Karpas-422 (cell line): ENCODE measurements at regions not wholly inside any gene's neighbourhood (a gene's known extent, or its start where the extent isn't known, plus 50 kb on each side); places are given as distances from the start of the nearest gene placed in this dataset.

Experiments used
- DNase-seq: peaks from one replicate; pipeline ENCODE4 v3.0.0-alpha.2; 2015
- H2AFZ ChIP-seq: fragments of 200-600 bp; sonication (generic); 2 replicates; pipeline ENCODE4 v1.6.1; 2014; ENCODE audit warnings: antibody characterized with exemption, low read length, mixed read lengths
- H3K27ac ChIP-seq: fragments of 200-600 bp; sonication (generic); 2 replicates; pipeline ENCODE4 v1.5.1; 2014; ENCODE audit warnings: mild to moderate bottlenecking, low read length, moderate library complexity
- H3K27me3 ChIP-seq: fragments of 200-600 bp; sonication (generic); 2 replicates; pipeline ENCODE4 v1.6.1; 2014; ENCODE audit warnings: low read length, mixed read lengths
- H3K36me3 ChIP-seq: fragments of 200-600 bp; sonication (generic); 2 replicates; pipeline ENCODE4 v1.6.1; 2014; ENCODE audit warnings: low read length, mixed read lengths; ENCODE audit not compliant: insufficient read depth
- H3K4me1 ChIP-seq: fragments of 200-600 bp; sonication (generic); 2 replicates; pipeline ENCODE4 v1.6.1; 2014; ENCODE audit warnings: mild to moderate bottlenecking, low read length, mixed read lengths
- H3K4me2 ChIP-seq: fragments of 200-600 bp; sonication (generic); 2 replicates; pipeline ENCODE4 v1.6.1; 2014; ENCODE audit warnings: low read length, low read depth, mild to moderate bottlenecking; ENCODE audit not compliant: poor library complexity, severe bottlenecking
- H3K4me3 ChIP-seq: fragments of 200-600 bp; sonication (generic); 2 replicates; pipeline ENCODE4 v1.5.1; 2014; ENCODE audit warnings: mild to moderate bottlenecking, antibody characterized with exemption, low read length, mixed read lengths
- H3K79me2 ChIP-seq: fragments of 200-600 bp; sonication (generic); 2 replicates; pipeline ENCODE4 v1.6.1; 2014; ENCODE audit warnings: mild to moderate bottlenecking, low read length, mixed read lengths
- H3K9ac ChIP-seq: fragments of 200-600 bp; sonication (generic); 2 replicates; pipeline ENCODE4 v1.6.0; 2014; ENCODE audit warnings: low read length
- H3K9me2 ChIP-seq: fragments of 200-600 bp; sonication (generic), shearing (Covaris generic); replicated peaks from 2 replicates; pipeline ENCODE4 v1.6.0; 2014; ENCODE audit warnings: mild to moderate bottlenecking, low read length, moderate library complexity; ENCODE audit not compliant: insufficient read depth
- H3K9me3 ChIP-seq: fragments of 300-700, 200-600 bp; sonication (generic); 2 replicates; pipeline ENCODE4 v1.6.1; 2014; ENCODE audit warnings: low read length, mixed read lengths
- H4K20me1 ChIP-seq: fragments of 200-600 bp; sonication (generic); 2 replicates; pipeline ENCODE4 v1.6.1; 2014; ENCODE audit warnings: mild to moderate bottlenecking, antibody characterized with exemption, low read length, low read depth; ENCODE audit not compliant: insufficient read depth

DNA sequence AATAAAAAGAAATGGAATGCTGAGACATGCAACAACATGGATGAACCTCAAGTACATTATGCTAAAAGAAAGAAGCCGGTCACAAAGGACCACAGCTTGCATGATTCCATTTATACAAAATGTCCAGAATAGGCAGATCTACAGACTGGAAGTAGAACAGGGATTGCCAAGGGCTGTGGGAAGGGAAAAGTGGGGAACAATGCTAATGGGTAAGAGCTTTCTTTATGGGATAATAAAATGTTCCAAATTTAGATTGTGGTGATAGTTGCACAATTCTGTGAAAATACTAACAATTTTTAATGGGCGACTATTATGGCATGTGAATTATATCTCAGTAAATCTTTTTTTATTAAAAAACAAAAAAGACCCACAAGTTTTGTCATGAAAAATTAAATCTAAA, 106.2 kb downstream of the TMCO5A start:
- Histone ChIP-seq H3K79me2 (no peaks in the 10 kb centered on the region), H3K9me3 (no peaks in the 10 kb centered on the region), H3K36me3 (no peaks in the 10 kb centered on the region), H3K27me3 (no peaks in the 10 kb centered on the region), H3K4me3 (no peak overlapping the region), H3K4me2 (no peak overlapping the region), H3K9me2 (no peaks in the 10 kb centered on the region), H4K20me1 (no peaks in the 10 kb centered on the region), H3K27ac (no peak overlapping the region), H2AFZ (no peak overlapping the region), H3K4me1 (no peaks in the 10 kb centered on the region), H3K9ac (no peak overlapping the region)
- no peak for DNase-seq

DNA sequence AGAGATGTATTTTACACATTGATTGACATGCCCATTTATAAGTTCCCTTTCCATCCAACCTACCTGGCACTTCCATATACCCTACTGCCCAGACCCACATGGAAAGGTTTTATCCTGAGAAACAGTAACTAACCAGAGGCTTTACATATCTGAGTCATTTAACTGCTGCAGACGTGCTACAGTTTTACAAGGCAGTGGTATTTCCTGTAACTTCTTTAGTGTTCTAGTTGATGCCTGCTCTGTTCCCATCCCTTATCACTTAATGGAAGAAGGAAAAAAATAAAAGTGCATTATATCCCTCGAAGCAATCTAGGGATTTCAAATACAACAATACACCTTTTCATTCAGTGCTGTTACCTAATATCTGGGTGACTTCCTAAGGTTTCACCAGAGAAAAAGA, 107.1 kb downstream of the TMCO5A start:
- Histone ChIP-seq H3K4me2 (no peak overlapping the region), H3K9me2 (no peaks in the 10 kb centered on the region), H3K27me3 (no peaks in the 10 kb centered on the region), H3K4me1 (peaks cover 8% of the 10 kb centered on the region), H3K79me2 (no peaks in the 10 kb centered on the region), H3K27ac (no peak overlapping the region), H4K20me1 (no peaks in the 10 kb centered on the region), H3K9ac (no peak overlapping the region), H2AFZ (no peak overlapping the region), H3K4me3 (no peak overlapping the region), H3K36me3 (no peaks in the 10 kb centered on the region), H3K9me3 (no peaks in the 10 kb centered on the region)
- no peak for DNase-seq

DNA sequence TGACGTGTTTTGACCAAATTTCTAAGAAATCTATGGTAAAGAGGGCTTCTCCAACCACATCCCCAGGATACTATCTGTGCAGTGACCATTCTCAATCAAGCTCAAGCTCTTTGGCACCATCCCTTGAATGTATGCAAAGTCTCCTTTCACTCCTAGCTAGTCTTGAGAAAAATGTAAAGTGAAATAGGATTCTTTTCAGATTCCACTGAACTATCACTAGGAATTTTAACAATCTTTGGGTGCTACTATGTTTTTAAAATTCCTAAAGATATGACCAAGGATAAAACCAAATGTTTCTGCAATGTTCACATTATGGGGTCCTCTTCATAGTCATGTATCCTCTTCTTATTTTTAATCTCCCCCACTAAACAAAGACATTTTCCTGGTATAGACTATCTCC, 107.8 kb downstream of the TMCO5A start:
- no peak overlapping the region for H3K27ac ChIP-seq
- no peaks in the 10 kb centered on the region for H3K36me3 ChIP-seq
- no peaks in the 10 kb centered on the region for H4K20me1 ChIP-seq
- H2AFZ ChIP-seq = no peak overlapping the region
- no peaks in the 10 kb centered on the region for H3K9me3 ChIP-seq
- H3K4me3 ChIP-seq = no peak overlapping the region
- H3K4me2 ChIP-seq = no peak overlapping the region
- H3K27me3 ChIP-seq = no peaks in the 10 kb centered on the region
- no peak overlapping the region for H3K9ac ChIP-seq
- H3K4me1 ChIP-seq = peaks cover 8% of the 10 kb centered on the region
- no peak for DNase-seq
- no peaks in the 10 kb centered on the region for H3K9me2 ChIP-seq
- no peaks in the 10 kb centered on the region for H3K79me2 ChIP-seq

DNA sequence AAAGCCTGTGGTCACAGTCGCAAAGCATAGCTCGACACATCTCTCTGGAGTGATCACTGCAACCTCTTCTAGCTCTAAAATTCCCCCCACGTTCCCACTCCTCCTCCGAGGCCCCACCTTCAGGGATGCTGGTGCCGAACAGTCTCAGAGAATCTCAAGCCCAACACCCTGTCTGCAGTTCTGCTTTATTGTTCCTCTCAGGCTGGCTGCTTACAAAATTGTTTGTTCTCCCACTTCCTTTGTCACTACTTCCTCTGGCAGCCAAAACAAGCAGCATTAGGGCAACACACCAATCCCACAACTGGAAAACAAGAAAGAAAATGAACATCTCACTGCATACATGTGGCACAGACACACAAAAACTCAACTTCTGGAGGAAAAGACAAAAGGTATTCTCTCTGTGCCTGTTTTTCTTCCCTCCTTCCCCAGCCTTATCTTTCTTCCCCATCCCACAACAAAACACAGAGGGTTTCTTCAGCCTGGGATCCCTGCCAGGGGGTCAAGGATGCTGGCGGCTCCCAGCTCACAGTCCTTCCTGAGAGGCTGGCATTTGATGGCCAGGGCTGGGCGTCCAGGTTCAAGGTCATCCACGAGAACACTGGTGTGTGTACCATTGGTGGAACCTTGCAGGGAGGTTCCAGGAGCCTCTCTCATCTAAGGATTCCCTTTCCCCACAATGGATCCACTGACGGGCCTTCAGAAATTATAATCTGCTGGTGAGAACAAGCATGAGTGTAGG, 108.4 kb downstream of the TMCO5A start:
- no peak overlapping the region for H2AFZ ChIP-seq

DNA sequence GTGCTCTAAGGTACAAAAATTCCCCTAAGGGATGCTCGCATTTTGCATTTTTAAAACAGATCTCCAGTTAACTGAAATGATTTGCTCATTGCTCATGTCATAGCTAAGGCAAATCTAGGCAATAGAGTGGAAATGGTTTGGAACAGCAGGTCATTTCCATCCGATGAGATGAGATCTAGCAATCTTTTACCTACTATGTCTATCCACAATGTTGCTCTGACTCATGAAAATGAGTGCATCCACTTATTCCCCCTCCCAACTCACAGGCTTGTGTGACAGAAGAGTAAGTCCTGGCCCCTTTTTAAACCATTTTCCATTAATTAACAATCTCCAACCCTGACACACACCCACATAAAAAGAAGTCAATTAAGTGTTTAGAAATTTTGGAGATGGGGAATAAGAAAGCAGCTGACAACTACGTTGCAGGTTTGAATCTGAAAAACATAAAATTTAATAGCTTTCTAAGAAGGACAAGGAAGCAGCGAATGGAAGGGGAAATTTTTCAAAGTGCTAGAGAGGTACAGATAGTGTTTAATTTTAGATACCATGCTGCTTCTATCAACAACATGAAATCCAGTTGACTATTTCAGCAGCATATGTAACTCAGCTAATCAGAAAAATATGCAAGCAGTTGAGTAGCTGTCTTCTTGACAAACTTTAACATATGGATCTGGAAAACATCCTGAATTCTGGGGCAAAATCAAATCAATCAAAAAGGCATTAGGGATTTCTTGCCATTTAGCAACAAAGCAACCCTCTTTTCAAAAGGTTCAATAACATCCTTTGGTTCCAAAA, 112.0 kb downstream of the TMCO5A start:
- no peak overlapping the region for H3K4me2 ChIP-seq
- no peaks in the 10 kb centered on the region for H3K9me3 ChIP-seq
- no peaks in the 10 kb centered on the region for H3K36me3 ChIP-seq
- H3K9me2 ChIP-seq = no peaks in the 10 kb centered on the region
- no peaks in the 10 kb centered on the region for H3K27me3 ChIP-seq
- H2AFZ ChIP-seq = no peak overlapping the region
- H3K9ac ChIP-seq = no peak overlapping the region
- no peak overlapping the region for H3K4me3 ChIP-seq
- DNase-seq = no peak
- peaks cover 18% of the 10 kb centered on the region for H3K4me1 ChIP-seq
- no peaks in the 10 kb centered on the region for H4K20me1 ChIP-seq
- no peak overlapping the region for H3K27ac ChIP-seq
- H3K79me2 ChIP-seq = no peaks in the 10 kb centered on the region

More for the DNA sequence above, 108.4 kb downstream of the TMCO5A start:
- H3K27ac ChIP-seq = no peak overlapping the region
- peaks cover 8% of the 10 kb centered on the region for H3K4me1 ChIP-seq
- no peaks in the 10 kb centered on the region for H3K9me2 ChIP-seq
- H3K4me2 ChIP-seq = no peak overlapping the region
- no peaks in the 10 kb centered on the region for H4K20me1 ChIP-seq
- no peak overlapping the region for H3K9ac ChIP-seq
- no peaks in the 10 kb centered on the region for H3K27me3 ChIP-seq
- DNase-seq = no peak
- H3K36me3 ChIP-seq = no peaks in the 10 kb centered on the region
- no peaks in the 10 kb centered on the region for H3K9me3 ChIP-seq
- H3K79me2 ChIP-seq = no peaks in the 10 kb centered on the region
- no peak overlapping the region for H3K4me3 ChIP-seq

DNA sequence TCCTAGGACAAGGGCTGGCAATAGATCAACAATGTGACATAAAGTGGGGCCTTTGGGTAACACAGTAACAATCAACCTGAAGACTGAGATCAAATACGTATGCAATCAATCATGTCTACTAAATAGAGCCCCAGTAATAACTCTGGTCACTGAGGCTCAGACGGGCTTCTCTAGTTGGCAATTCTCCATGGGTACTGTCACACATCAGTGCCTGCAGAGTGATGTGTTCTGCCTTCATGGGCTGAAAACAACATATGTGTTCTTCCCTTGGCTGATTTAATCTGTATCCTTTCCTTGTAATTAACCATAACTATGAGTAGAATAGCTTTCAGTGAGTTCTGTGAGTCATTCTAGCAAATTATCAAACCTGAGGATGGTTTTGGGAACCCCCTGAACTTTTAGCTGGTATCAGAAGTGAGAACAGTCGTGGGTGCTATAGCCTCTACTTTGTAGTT, 113.6 kb downstream of the TMCO5A start:
- H3K4me1 ChIP-seq = peaks cover 18% of the 10 kb centered on the region
- H3K36me3 ChIP-seq = no peaks in the 10 kb centered on the region
- no peak overlapping the region for H3K4me2 ChIP-seq
- no peaks in the 10 kb centered on the region for H3K9me3 ChIP-seq
- no peak overlapping the region for H3K27ac ChIP-seq
- H3K4me3 ChIP-seq = no peak overlapping the region
- DNase-seq = no peak
- no peak overlapping the region for H3K9ac ChIP-seq
- H3K79me2 ChIP-seq = no peaks in the 10 kb centered on the region
- no peaks in the 10 kb centered on the region for H3K27me3 ChIP-seq
- no peaks in the 10 kb centered on the region for H4K20me1 ChIP-seq
- H2AFZ ChIP-seq = no peak overlapping the region
- no peaks in the 10 kb centered on the region for H3K9me2 ChIP-seq

DNA sequence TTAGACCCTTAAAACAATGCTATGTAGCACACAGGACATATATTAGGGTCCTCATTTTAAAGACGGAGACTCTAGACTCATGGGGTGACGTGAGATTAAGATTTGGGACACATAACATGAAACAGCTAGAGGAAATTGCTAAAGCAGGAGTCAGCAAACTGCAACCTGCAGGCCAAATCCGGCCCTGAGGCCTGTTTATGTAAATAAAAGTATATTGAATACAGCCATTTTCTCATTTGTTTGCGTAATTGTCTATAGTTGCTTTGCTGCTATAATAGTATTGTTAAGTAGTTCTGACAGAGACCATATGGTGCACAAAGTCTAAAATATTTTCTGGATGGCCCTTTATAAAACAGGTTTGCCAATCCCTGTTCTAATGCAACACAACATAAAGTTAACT, 115.5 kb downstream of the TMCO5A start:
- no peaks in the 10 kb centered on the region for H3K79me2 ChIP-seq
- no peak overlapping the region for H3K4me2 ChIP-seq
- H4K20me1 ChIP-seq = no peaks in the 10 kb centered on the region
- no peak for DNase-seq
- H3K27me3 ChIP-seq = no peaks in the 10 kb centered on the region
- peaks cover 18% of the 10 kb centered on the region for H3K4me1 ChIP-seq
- H2AFZ ChIP-seq = no peak overlapping the region
- H3K27ac ChIP-seq = no peak overlapping the region
- no peaks in the 10 kb centered on the region for H3K9me2 ChIP-seq
- no peak overlapping the region for H3K4me3 ChIP-seq
- no peaks in the 10 kb centered on the region for H3K9me3 ChIP-seq
- no peak overlapping the region for H3K9ac ChIP-seq
- no peaks in the 10 kb centered on the region for H3K36me3 ChIP-seq

DNA sequence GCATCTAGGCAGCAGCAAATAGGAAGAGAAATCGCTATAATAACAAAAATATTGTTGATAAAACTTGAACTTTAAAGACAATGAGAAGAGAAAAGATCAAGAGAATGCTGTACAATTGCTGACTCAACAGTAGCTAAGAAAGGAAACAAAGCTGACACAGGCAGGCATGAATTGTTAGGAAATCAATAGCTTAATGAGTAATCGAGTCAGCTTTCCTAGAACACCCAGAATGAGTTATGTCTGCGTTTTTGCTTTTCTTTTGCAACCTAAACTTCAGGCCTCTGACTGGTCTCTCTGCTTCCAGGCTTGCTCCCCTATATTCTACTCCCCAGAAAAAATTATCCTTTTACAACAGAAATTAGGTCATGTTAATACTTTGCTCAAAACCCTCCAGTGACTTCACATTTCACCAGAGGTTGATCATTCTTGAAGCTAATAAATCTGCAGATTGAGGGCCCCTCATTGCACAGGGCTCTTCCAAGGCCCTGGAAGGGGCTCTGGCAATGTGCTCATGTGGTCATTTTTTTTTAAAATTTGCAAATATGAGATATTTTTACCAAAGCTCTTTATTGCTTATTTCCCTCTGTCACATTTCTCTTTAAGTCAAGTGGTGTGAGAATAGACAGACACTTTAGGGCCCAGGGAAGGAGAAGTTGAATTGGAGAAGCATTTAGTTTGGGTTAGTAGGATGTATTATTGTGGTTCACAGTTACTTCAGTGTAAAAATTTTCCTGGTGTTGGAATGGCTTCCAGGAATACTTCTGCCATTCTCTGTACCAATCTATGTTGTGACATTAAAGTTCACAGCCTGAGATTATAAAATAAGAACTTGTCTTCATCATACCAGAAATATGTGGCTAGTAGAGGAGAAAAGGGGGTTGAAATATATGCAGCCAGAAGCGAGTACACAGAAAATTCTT, 116.3 kb downstream of the TMCO5A start:
- Histone ChIP-seq H3K9me2 (no peaks in the 10 kb centered on the region), H3K79me2 (no peaks in the 10 kb centered on the region), H3K27me3 (no peaks in the 10 kb centered on the region), H3K4me2 (no peak overlapping the region), H3K9ac (no peak overlapping the region), H3K36me3 (no peaks in the 10 kb centered on the region), H3K27ac (no peak overlapping the region), H3K4me3 (no peak overlapping the region), H2AFZ (no peak overlapping the region), H4K20me1 (no peaks in the 10 kb centered on the region), H3K9me3 (no peaks in the 10 kb centered on the region), H3K4me1 (peaks cover 17% of the 10 kb centered on the region)
- DNase-seq = no peak
